Endothelial cell of umbilical vein (primary cell): ENCODE measurements at regions not wholly inside any gene's neighbourhood (a gene's known extent, or its start where the extent isn't known, plus 50 kb on each side); places are given as distances from the start of the nearest gene placed in this dataset.

Experiments
- BruUV-seq: library from RNA; stranded (reverse); fragments of 400-500 nt; replicated peaks from 2 replicates; lab custom pipeline; 2021; lab: Mats Ljungman, UMichigan
- CTCF ChIA-PET: fragments of 300-600, 350-600 bp; sonication (Branson Sonifier 250); formaldehyde crosslinking; loops from one replicate; lab custom pipeline; 2021; ENCODE audit warnings: antibody characterized with exemption, inconsistent platforms; lab: Charles Lee
- POLR2A ChIA-PET: fragments of 300-600, 350-600 bp; sonication (Branson Sonifier 250); formaldehyde crosslinking; loops from one replicate; lab custom pipeline; 2021; ENCODE audit warnings: antibody characterized with exemption, inconsistent platforms; lab: Charles Lee
- DNase-seq: peaks from one replicate; pipeline ENCODE4 v3.0.0-alpha.2; 2011; ENCODE audit warnings: low read depth, low spot score
- FAIRE-seq: peaks from 2 replicates; lab custom pipeline; 2011; peaks lifted over from hg19 to GRCh38; lab: Jason Lieb, UNC
- H2AFZ ChIP-seq: 2 replicates; pipeline ENCODE4 v1.6.0; 2012; ENCODE audit warnings: low read depth, low read length, control low read depth, inconsistent platforms
- H3K27ac ChIP-seq: 2 replicates; pipeline ENCODE4 v1.5.1; 2011; ENCODE audit warnings: low read depth, mild to moderate bottlenecking, control low read depth, low read length, moderate library complexity; ENCODE audit not compliant: insufficient read depth
- H3K27me3 ChIP-seq, 2 experiments: 2 replicates each; pipeline versions ENCODE4 v1.6.0 to v1.6.1; 2011; ENCODE audit warnings: low read length in 2 of 2, mixed read lengths in 1 of 2; ENCODE audit not compliant: control insufficient read depth in 2 of 2, insufficient read depth in 2 of 2
- H3K36me3 ChIP-seq, 2 experiments: 2 replicates in 1 of 2; 3 replicates in 1 of 2; pipeline ENCODE4 v1.5.1; 2011; ENCODE audit warnings: low read length in 2 of 2, mild to moderate bottlenecking in 1 of 2, moderate library complexity in 1 of 2; ENCODE audit not compliant: control insufficient read depth in 2 of 2, insufficient read depth in 2 of 2; ENCODE audit errors: extremely low read depth in 1 of 2
- H3K4me1 ChIP-seq: 3 replicates; pipeline ENCODE4 v1.5.1; 2011; ENCODE audit warnings: mild to moderate bottlenecking, low read length; ENCODE audit not compliant: control insufficient read depth, insufficient read depth; ENCODE audit errors: extremely low read depth
- H3K4me2 ChIP-seq: 2 replicates; pipeline ENCODE4 v1.6.1; 2011; ENCODE audit warnings: low read length, control low read depth, mixed read lengths; ENCODE audit not compliant: insufficient read depth
- H3K4me3 ChIP-seq, 3 experiments: fragments of 200-600 bp in 1 of 3; sonication (generic), shearing (Covaris generic) in 1 of 3; replicated peaks in 1 of 3; 2 replicates each; pipeline ENCODE4 v1.5.1; 2011 to 2016; ENCODE audit warnings: control low read depth in 3 of 3, low read length in 3 of 3, mild to moderate bottlenecking in 2 of 3, inconsistent platforms in 1 of 3, low read depth in 1 of 3, moderate library complexity in 1 of 3; ENCODE audit not compliant: insufficient read depth in 1 of 3
- H3K79me2 ChIP-seq: 2 replicates; pipeline ENCODE4 v1.6.0; 2012; ENCODE audit warnings: low read length, inconsistent platforms; ENCODE audit not compliant: control insufficient read depth, insufficient read depth
- H3K9ac ChIP-seq: replicated peaks from 2 replicates; pipeline ENCODE3; 2011; ENCODE audit warnings: low read length, control low read depth; ENCODE audit not compliant: insufficient read depth; ENCODE audit errors: extremely low read depth
- H3K9me1 ChIP-seq: replicated peaks from 3 replicates; pipeline ENCODE4 v1.6.0; 2011; ENCODE audit warnings: mild to moderate bottlenecking, low read length; ENCODE audit not compliant: control insufficient read depth, insufficient read depth; ENCODE audit errors: extremely low read depth
- H3K9me3 ChIP-seq: replicated peaks from 2 replicates; pipeline ENCODE4 v1.5.1; 2012; ENCODE audit warnings: low read length, inconsistent platforms; ENCODE audit not compliant: control insufficient read depth, insufficient read depth
- H4K20me1 ChIP-seq: replicated peaks from 2 replicates; pipeline ENCODE3; 2011; ENCODE audit warnings: mild to moderate bottlenecking, low read length; ENCODE audit not compliant: control insufficient read depth, insufficient read depth; ENCODE audit errors: extremely low read depth
- EZH2 ChIP-seq: IDR thresholded peaks from 2 replicates; pipeline ENCODE4 v1.6.1; 2012; ENCODE audit warnings: borderline replicate concordance, low read depth, mild to moderate bottlenecking, moderate library complexity, low read length, inconsistent platforms; ENCODE audit not compliant: severe bottlenecking
- FOS ChIP-seq: IDR thresholded peaks from 2 replicates; pipeline ENCODE4 v1.6.1; 2011; ENCODE audit warnings: mild to moderate bottlenecking, low read length, moderate library complexity, borderline replicate concordance; ENCODE audit not compliant: insufficient read depth
- GATA2 ChIP-seq: IDR thresholded peaks from 2 replicates; pipeline ENCODE4 v1.7.0; 2011; ENCODE audit warnings: low read depth, mild to moderate bottlenecking, moderate library complexity, mixed read lengths, low read length; ENCODE audit not compliant: insufficient read length, insufficient read depth
- JUN ChIP-seq: IDR thresholded peaks from 2 replicates; pipeline ENCODE4 v1.6.1; 2011; ENCODE audit warnings: borderline replicate concordance, low read depth; ENCODE audit not compliant: insufficient read length, insufficient read depth
- POLR2A ChIP-seq: IDR thresholded peaks from 2 replicates; pipeline ENCODE4 v1.6.1; 2012; ENCODE audit warnings: low read depth, mild to moderate bottlenecking, control low read depth, low read length
- POLR2AphosphoS5 ChIP-seq: IDR thresholded peaks from 2 replicates; pipeline ENCODE4 v1.6.1; 2012; ENCODE audit warnings: low read depth, mild to moderate bottlenecking, control low read depth, low read length, moderate library complexity; ENCODE audit not compliant: insufficient read depth
- dilution Hi-C: fragments of 300-500 bp; cut with MboI; formaldehyde crosslinking; loops from one replicate; pipeline ENCODE4 v1.15.0; 2019; ENCODE audit warnings: low sequenced_read_pairs; ENCODE audit not compliant: extremely low pct_ligation_motif_present
- intact Hi-C: fragments of 100-400 bp; cut with micrococcal nuclease; formaldehyde crosslinking; loops from one replicate; pipeline ENCODE4 v1.10.0; 2022
- TF ChIP-seq, protein P1 (sequence below): IDR thresholded peaks from 2 replicates; pipeline ENCODE4 v1.6.1; 2011; ENCODE audit not compliant: insufficient read depth, insufficient read length

DNA sequence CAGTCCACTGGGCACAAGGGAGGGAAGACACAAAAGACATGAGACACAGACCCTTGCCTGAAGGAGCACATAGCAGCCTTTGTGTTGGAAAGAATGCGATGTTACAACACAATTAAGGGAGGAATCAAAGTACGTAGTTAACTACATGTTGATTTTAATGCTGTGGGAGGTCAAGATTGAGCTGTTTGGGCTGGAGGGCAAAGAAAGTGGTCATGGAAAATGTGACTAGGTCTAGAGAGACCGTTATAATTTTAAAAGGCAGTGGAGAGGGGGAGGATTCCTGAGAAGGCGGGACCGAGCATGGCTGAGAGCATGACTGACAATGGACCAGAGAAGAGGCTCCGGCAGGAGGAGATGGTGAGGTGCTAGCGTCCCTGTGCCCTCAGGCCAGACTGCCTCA lies 111.8 kb upstream of the ATP1A1 start:
- Histone ChIP-seq H3K27me3 (peaks cover 0 to 8% of the 10 kb centered on the region in 2 experiments), H3K4me2 (no peak overlapping the region), H3K9me1 (no peaks in the 10 kb centered on the region), H2AFZ (no peak overlapping the region), H3K27ac (no peak overlapping the region), H3K79me2 (no peaks in the 10 kb centered on the region), H3K4me3 (no peak overlapping the region), H4K20me1 (no peaks in the 10 kb centered on the region), H3K9me3 (no peaks in the 10 kb centered on the region), H3K36me3 (no peaks in the 10 kb centered on the region), H3K4me1 (no peaks in the 10 kb centered on the region), H3K9ac (no peak overlapping the region)
- BruUV-seq: no TSS peak
- DNase-seq (no peak), FAIRE-seq (no peak)
- ChIA-PET CTCF (no interaction called here), POLR2A (no interaction called here)
- TF ChIP-seq FOS: no peak
- TF ChIP-seq POLR2A: no peak
- no peak for TF ChIP-seq EZH2
- TF ChIP-seq, protein P1, sequence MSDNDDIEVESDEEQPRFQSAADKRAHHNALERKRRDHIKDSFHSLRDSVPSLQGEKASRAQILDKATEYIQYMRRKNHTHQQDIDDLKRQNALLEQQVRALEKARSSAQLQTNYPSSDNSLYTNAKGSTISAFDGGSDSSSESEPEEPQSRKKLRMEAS: no peak
- intact Hi-C loops (no loop called here), dilution Hi-C loops (no loop called here)

DNA sequence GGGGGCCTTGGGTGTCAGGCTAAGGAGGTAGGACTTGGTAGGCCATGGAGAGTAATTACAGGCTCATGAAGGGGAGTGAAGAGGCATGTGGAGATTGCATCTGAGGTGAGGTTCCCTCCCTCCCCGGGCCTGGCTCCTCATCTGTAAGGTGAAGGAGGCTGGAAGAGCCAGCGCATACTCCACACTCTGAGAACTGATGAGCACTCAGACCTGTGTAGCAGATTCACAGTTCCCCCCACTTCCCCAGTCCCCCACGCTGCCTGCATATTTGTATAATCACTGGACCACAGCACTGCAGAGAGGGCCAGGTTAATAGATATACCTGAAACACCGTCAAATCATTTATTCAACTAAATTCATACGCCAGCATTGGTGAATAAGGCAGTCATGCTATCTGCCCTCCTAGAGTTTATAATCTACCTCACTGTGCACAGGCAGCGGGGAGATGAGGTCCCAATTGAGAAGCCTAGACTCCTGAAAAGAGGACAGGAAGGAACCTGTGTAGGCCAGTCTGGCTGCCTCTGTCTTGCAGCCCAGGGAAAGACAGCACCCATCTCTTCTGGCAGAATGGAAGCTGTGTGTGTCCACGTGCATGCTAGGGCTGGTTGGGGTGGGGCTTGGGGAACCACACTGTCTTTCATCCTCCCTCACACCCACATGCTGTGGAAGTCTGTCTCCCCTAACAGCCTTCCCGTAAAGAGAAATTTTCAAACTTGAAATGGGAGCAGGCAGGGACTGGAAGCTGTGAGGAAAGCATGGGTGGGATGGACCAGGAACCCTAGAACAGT lies 110.6 kb upstream of the ATP1A1 start:
- FAIRE-seq (no peak), DNase-seq (no peak)
- no TSS peak for BruUV-seq
- H3K9me1 ChIP-seq: no peaks in the 10 kb centered on the region
- no peak overlapping the region for H3K27ac ChIP-seq
- no peak overlapping the region for H3K9ac ChIP-seq
- dilution Hi-C loops: no loop called here
- ChIA-PET POLR2A (no interaction called here), CTCF (no interaction called here)
- no peaks in the 10 kb centered on the region for H3K9me3 ChIP-seq
- peaks cover 0 to 8% of the 10 kb centered on the region in 2 experiments for H3K27me3 ChIP-seq
- TF ChIP-seq GATA2 (no peak), FOS (no peak), JUN (no peak), POLR2AphosphoS5 (no peak)
- H3K79me2 ChIP-seq: no peaks in the 10 kb centered on the region
- intact Hi-C loops: no loop called here
- no peak overlapping the region for H3K4me3 ChIP-seq
- H4K20me1 ChIP-seq: no peaks in the 10 kb centered on the region
- H3K4me2 ChIP-seq: no peak overlapping the region
- no peak overlapping the region for H2AFZ ChIP-seq
- H3K4me1 ChIP-seq: no peaks in the 10 kb centered on the region
- no peaks in the 10 kb centered on the region for H3K36me3 ChIP-seq
